VCaP (cell line): ENCODE measurements at regions not wholly inside any gene's neighbourhood (a gene's known extent, or its start where the extent isn't known, plus 50 kb on each side); places are given as distances from the start of the nearest gene placed in this dataset.

Source experiments
- H3K27ac ChIP-seq: fragments of 450-650 bp; 2 replicates; pipeline ENCODE4 v1.5.1; 2017
- CTCF ChIP-seq: fragments of 450-650 bp; conservative IDR thresholded peaks from 2 replicates; pipeline ENCODE4 v1.5.1; 2017; ENCODE audit warnings: mild to moderate bottlenecking, moderate library complexity

- no peak for TF ChIP-seq CTCF
- no peak overlapping the region for H3K27ac ChIP-seq
Measured at GRCh38 chr3:166917437-166917836, 462.7 kb downstream of the ZBBX start.

- H3K27ac ChIP-seq = no peak overlapping the region
- peak; percentile 64 for TF ChIP-seq CTCF
Measured at GRCh38 chr3:166902374-166902773, 477.7 kb downstream of the ZBBX start.

GRCh38 chr3:166900866-166901577 is 479.1 kb downstream of the ZBBX start:
- no peak for TF ChIP-seq CTCF
- H3K27ac ChIP-seq = no peak overlapping the region

- no peak overlapping the region for H3K27ac ChIP-seq
- TF ChIP-seq CTCF = no peak
Measured at GRCh38 chr3:166897811-166898210, 482.3 kb downstream of the ZBBX start.

GRCh38 chr3:166889241-166889640 is 490.9 kb downstream of the ZBBX start:
- no peak for TF ChIP-seq CTCF

GRCh38 chr3:166879661-166880060 is 500.4 kb downstream of the ZBBX start:
- H3K27ac ChIP-seq = no peak overlapping the region
- TF ChIP-seq CTCF = no peak

More at GRCh38 chr3:166889241-166889640, 490.9 kb downstream of the ZBBX start:
- H3K27ac ChIP-seq = no peak overlapping the region

- no peak overlapping the region for H3K27ac ChIP-seq
- no peak for TF ChIP-seq CTCF
Measured at GRCh38 chr3:166877971-166878370, 502.1 kb downstream of the ZBBX start.
